ENCODE measurements at regions not wholly inside any gene's neighbourhood (a gene's known extent, or its start where the extent isn't known, plus 50 kb on each side); places are given as distances from the start of the nearest gene placed in this dataset.

GRCh38 chr13:53946500-53946899 is 917.9 kb downstream of the OLFM4 start:
- TF ChIP-seq ZFX (IDR thresholded peaks at IDR 0.05) (no peak), CTCF (conservative IDR thresholded peaks at IDR 0.05) (no peak)
- no peak overlapping the region for H3K27ac ChIP-seq

- TF ChIP-seq ZFX (IDR thresholded peaks at IDR 0.05) = no peak
- no peak for TF ChIP-seq CTCF (conservative IDR thresholded peaks at IDR 0.05)
These were observed 924.6 kb downstream of the OLFM4 start for GRCh38 chr13:53953183-53953582.

More at GRCh38 chr13:53953183-53953582, 924.6 kb downstream of the OLFM4 start:
- H3K27ac ChIP-seq = no peak overlapping the region
